SH-SY5Y (cell line): ENCODE measurements at regions not wholly inside any gene's neighbourhood (a gene's known extent, or its start where the extent isn't known, plus 50 kb on each side); places are given as distances from the start of the nearest gene placed in this dataset.

ENCODE experiments used
- GATA2 ChIP-seq: IDR thresholded peaks from 2 replicates; pipeline ENCODE4 v1.6.1; 2011; ENCODE audit warnings: mild to moderate bottlenecking, low read depth, low read length
- GATA3 ChIP-seq: IDR thresholded peaks from 2 replicates; pipeline ENCODE4 v1.6.1; 2011; ENCODE audit warnings: low read depth, mild to moderate bottlenecking, low read length, moderate library complexity

- TF ChIP-seq GATA2 (no peak), GATA3 (no peak)
These were observed 399.4 kb upstream of the ATP11B start for GRCh38 chr3:182393830-182394367.
